Glutamatergic neuron (in vitro differentiated cells): ENCODE measurements at regions not wholly inside any gene's neighbourhood (a gene's known extent, or its start where the extent isn't known, plus 50 kb on each side); places are given as distances from the start of the nearest gene placed in this dataset.
"Not testable (repeated sequence)": the region's sequence is repeated elsewhere in the genome, so short reads cannot be mapped to it uniquely, and the experiment has no call there.

ENCODE experiments used
- DNase-seq: peaks from one replicate; pipeline ENCODE4 v3.0.0; 2022
- H3K27ac Mint-ChIP-seq: one replicate; pipeline ENCODE4 v1.8.0; 2020; ENCODE audit warnings: mild to moderate bottlenecking, mixed read lengths, inconsistent platforms; ENCODE audit not compliant: unreplicated experiment
- H3K27me3 Mint-ChIP-seq: one replicate; pipeline ENCODE4 v1.8.0; 2020; ENCODE audit warnings: mild to moderate bottlenecking, moderate library complexity, mixed read lengths, inconsistent platforms; ENCODE audit not compliant: unreplicated experiment
- H3K36me3 Mint-ChIP-seq: one replicate; pipeline ENCODE4 v1.8.0; 2020; ENCODE audit warnings: mild to moderate bottlenecking, mixed read lengths, inconsistent platforms; ENCODE audit not compliant: unreplicated experiment
- H3K4me1 Mint-ChIP-seq: one replicate; pipeline ENCODE4 v1.8.0; 2020; ENCODE audit warnings: mild to moderate bottlenecking, low read depth, mixed read lengths, inconsistent platforms; ENCODE audit not compliant: unreplicated experiment
- H3K4me3 Mint-ChIP-seq: one replicate; pipeline ENCODE4 v1.8.0; 2020; ENCODE audit warnings: mild to moderate bottlenecking, mixed read lengths, inconsistent platforms; ENCODE audit not compliant: unreplicated experiment
- H3K9me3 Mint-ChIP-seq: one replicate; pipeline ENCODE4 v1.8.0; 2020; ENCODE audit warnings: mild to moderate bottlenecking, moderate library complexity, mixed read lengths, inconsistent platforms; ENCODE audit not compliant: unreplicated experiment
- CTCF ChIP-seq: fragments of 200-600 bp; sonication (generic); IDR thresholded peaks from one replicate; pipeline ENCODE4 v1.5.0; 2021; ENCODE audit not compliant: partially characterized antibody, unreplicated experiment

GRCh38 chr20:53809217-53809616 lies 215.6 kb upstream of the ZNF217 start:
- no peak for DNase-seq
- Mint-ChIP-seq H3K4me3 (no peak overlapping the region), H3K27me3 (no peaks in the 10 kb centered on the region), H3K4me1 (no peaks in the 10 kb centered on the region), H3K27ac (no peak overlapping the region), H3K9me3 (no peaks in the 10 kb centered on the region), H3K36me3 (no peaks in the 10 kb centered on the region)
- TF ChIP-seq CTCF = no peak

GRCh38 chr20:53808733-53809132 lies 215.1 kb upstream of the ZNF217 start:
- Mint-ChIP-seq H3K27me3 (no peaks in the 10 kb centered on the region), H3K27ac (no peak overlapping the region), H3K36me3 (no peaks in the 10 kb centered on the region), H3K4me1 (no peaks in the 10 kb centered on the region), H3K9me3 (no peaks in the 10 kb centered on the region), H3K4me3 (no peak overlapping the region)
- no peak for DNase-seq
- TF ChIP-seq CTCF = no peak

DNA sequence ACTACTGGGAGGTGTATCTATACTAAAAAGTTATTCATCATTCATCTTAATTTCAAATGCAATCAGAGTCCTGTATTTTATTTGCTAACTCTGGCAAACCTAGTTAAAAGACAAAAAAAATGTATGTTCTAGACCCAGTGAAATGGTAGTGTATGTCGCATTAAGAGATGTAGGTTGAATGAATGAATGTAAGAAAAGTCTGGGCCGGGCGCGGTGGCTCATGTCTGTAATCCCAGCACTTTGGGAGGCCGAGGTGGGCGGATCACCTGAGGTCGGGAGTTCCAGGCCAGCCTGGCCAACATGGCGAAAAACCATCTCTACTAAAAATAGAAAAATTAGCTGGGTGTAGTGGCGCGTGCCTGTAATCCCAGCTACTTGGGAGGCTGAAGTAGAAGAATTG lies 214.7 kb upstream of the ZNF217 start:
- H3K4me1 Mint-ChIP-seq, H3K36me3 Mint-ChIP-seq, H3K27ac Mint-ChIP-seq, H3K27me3 Mint-ChIP-seq, DNase-seq, H3K9me3 Mint-ChIP-seq, H3K4me3 Mint-ChIP-seq: not testable (repeated sequence)

- Mint-ChIP-seq H3K4me3 (no peak overlapping the region), H3K9me3 (no peaks in the 10 kb centered on the region), H3K36me3 (no peaks in the 10 kb centered on the region), H3K27me3 (no peaks in the 10 kb centered on the region), H3K27ac (no peak overlapping the region), H3K4me1 (no peaks in the 10 kb centered on the region)
- no peak for TF ChIP-seq CTCF
- DNase-seq = no peak
Measured at GRCh38 chr20:53806683-53807401, 213.2 kb upstream of the ZNF217 start.

- no peak for DNase-seq
- no peak overlapping the region for H3K4me3 Mint-ChIP-seq
- no peaks in the 10 kb centered on the region for H3K36me3 Mint-ChIP-seq
- H3K9me3 Mint-ChIP-seq = no peaks in the 10 kb centered on the region
- no peak for TF ChIP-seq CTCF
- H3K27ac Mint-ChIP-seq = no peak overlapping the region
- H3K27me3 Mint-ChIP-seq = no peaks in the 10 kb centered on the region
- no peaks in the 10 kb centered on the region for H3K4me1 Mint-ChIP-seq
Measured at GRCh38 chr20:53805895-53806384, 212.3 kb upstream of the ZNF217 start.
